Glomerular visceral epithelial cell (primary cell): ENCODE measurements at regions not wholly inside any gene's neighbourhood (a gene's known extent, or its start where the extent isn't known, plus 50 kb on each side); places are given as distances from the start of the nearest gene placed in this dataset.

Experiments
- DNase-seq: peaks from one replicate; pipeline ENCODE4 v3.0.0-alpha.2; 2016; ENCODE audit errors: extremely low spot score

DNA sequence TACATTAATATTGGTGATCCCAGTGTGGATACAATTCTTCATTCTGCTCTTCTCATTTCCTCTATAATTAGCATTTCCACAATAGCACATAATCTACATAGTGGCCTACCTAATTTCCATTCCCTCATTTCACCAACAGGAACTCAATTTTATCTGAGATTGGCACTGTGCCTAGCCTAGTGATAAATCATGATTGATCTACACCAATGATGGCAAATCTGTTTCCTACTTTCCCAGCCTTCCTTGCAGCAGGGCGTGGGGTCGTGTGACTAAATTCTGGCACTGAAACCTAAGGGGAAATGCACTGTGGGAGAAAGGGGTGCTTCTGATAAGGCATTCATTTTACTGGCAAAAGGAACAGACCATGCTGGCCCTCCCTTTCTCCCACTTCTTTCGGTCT lies 66.6 kb upstream of the TOM1L1 start:
- no peak for DNase-seq

DNA sequence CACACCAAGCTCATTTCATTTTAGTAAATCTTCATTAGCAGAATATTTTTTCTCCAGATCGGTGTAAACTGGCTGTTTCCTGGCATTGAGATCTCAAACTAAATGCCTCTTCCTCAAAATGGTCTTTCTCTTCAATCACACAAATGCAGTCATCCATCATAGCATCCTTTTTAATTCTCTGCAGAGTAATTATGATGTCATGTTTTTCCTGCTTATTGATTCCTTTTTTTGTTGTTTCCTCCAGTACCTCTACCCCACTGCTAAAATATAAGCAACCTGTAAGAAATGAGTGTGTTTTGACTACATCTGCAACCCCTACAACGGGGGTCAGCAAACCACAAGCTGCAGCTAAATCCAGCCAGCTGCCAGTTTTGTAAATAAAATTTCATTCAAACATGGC lies 65.6 kb upstream of the TOM1L1 start:
- no peak for DNase-seq

DNA sequence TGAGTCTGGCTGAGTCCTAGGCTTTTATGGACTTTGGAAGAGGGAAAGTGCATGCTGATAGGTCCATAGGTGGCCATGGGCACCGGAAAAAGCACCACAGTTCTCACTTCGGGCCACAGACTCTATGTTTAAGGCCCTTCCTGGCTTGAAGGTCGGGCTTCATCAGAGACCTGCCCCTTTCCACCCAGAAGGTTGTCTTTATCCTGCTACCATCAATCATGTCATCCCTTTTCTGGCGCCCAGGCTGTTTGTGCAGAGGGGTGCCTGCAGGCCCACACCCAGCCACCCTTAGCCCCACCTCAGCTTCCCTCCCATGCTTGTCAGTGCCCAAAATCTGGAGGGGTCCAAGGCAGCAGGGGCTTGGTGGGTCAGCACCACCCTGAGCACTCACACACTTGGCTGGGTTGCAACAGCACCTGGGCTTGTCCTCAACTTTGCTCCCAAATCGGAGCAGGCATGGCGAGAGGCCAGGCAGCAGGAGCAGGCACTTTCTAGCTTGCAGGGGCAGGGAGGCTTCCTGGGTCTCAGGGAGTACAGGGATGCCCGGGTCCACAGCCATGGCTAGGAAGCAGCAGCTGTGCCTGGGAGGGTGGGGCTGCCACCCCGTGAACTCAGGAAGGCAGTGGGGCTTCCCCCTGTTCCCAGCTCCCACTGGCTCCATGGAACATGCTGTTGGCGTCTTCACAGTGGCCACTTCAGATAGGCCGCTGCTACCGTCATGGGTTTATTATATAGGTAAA lies 63.8 kb upstream of the TOM1L1 start:
- DNase-seq = no peak

DNA sequence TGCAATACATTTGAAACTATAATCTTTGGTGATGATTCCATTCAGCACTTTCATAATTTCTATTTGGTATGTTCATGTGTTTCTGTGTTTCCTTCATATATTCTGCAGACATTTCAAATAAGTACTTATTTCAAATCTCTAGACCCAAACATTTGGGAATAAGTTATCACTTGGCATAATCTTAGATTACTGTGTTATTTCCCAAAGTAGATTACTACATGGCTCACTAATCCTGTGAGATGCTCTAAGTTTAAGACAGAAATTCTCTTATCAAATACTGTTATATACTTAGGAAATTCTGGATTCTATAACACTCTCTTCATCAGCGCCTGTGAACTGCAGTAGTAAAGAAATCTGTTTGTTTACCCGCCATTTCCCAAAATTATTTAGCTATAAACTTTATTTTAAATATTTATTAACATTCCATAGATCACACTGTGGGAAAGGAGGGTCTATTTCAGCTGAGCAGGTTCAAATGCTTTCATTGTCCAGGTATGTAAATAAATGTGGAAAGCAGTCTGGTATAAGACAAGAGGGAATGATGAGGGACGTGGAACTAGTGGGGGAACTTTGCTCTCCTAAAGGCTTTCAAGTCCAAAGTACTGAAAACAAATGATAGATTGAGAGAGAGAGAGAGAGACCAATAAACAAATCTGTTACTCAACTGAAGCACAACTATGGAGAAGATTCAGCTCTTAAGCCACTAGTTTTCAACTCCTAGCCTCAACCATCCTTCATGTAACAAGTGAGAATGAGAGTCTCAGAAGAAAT lies 61.8 kb upstream of the TOM1L1 start:
- DNase-seq = no peak

DNA sequence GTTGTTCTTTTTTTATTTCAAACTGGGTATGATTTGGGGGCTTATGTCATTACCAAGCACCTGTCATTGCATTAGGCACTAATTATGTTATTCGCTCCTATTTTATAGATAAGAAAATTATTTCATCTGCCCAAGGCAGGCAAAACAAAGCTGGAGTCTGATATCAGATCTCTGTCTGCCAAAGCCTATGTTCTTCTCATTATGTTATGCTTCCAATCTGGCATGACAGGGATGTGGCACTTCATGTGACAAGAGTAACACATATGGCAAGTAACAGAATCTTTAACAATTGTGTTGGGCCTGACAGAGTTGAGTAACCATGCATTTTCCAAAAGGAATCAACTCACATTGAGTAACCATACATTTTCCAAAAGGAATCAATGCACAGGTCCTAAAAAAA lies 61.2 kb upstream of the TOM1L1 start:
- DNase-seq = no peak

DNA sequence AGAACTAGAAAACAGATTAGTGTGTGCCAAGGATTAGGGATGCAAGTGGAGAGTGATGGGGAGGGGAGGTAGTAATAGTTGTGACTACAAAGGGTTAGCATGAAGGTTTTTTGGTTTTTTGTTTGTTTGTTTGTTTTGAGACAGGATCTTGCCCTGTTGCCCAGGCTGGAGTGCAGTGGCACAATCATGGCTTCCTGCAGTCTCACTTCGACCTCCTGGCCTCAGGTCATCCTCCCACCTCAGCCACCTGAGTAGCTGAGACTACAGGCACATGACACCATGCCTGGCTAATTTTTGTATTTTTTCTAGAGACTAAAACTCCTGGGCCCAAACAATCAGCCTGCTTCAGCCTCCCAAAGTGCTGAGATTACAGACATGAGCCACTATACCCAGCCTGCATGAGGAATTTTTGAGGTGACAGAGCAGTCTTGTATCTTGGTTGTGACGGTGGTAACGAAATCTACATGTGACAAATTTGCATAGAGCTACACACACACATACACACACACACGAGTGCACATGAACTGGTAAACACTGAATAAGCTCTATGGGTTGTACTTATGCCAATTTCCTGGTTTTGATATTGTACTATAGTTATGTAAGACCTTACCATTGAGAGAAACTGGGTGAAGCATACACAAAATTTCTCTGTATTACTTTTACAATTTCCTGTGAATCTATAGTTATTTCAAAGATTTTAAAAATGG lies 59.6 kb upstream of the TOM1L1 start:
- no peak for DNase-seq

DNA sequence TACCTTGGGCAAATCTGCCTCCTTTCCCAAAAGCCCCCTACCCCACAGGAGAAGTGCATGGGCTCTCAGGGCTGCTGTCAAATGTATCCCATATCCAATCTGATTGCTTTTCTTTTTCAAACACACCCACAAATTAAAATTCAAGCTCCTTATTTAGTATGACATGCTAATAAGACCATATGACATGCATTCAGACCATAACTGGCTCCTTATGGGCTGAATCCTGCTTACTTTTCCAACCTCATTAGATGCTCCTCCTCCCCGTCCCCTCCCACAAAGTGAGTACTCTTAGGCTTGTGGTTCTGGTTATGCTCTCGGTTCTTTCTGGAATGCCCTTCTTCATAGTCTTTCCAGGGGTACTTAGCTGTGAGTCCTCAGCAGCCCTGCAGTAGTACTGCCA lies 59.0 kb upstream of the TOM1L1 start:
- no peak for DNase-seq

DNA sequence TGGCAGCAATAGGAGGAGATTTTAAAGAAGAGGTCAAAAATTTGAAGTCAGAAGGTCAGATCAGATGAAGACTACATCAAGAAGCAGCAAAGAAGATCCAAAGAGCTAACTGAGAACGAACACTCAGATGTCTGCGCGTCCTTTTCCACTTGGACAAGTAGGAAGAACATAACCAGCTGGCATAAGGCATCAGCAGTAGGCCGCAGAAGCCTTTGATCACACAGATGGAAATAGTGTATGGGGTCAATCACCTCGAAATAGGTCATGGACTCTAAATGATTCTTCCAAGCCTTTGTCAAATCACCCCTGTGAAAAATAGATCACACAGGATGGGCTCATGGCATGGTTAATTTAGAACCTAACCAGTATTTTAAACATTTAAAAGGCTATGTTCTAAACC lies 56.4 kb upstream of the TOM1L1 start:
- no peak for DNase-seq

DNA sequence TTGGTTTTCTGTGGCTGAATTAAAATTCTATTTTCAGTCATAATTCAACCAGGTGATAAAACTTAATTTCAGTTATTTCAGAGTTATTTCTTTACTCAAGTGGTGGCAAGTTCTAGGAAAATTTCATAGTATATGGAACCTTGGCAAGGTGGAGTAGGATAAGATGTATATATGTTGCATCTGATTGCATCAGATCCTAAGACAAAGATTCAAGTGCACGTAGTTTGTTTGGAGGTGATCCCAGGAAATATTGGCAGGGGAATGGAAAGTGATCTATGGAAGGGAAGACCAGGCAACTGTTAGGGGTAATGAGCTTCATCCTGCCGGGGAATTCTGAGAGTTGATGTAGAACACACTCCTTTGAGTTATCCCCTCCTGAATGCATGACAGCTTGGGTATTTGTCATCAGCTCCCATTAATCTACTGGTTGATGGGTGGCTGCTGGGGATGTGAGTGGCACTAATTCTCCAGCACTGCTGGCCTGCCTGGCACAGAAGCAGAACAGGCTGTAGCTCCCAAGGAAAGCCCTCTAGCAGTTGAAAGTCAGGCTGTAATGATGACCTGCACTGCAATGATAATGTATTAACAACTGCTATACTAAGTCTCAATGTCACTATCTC lies 52.2 kb upstream of the TOM1L1 start:
- DNase-seq = no peak

DNA sequence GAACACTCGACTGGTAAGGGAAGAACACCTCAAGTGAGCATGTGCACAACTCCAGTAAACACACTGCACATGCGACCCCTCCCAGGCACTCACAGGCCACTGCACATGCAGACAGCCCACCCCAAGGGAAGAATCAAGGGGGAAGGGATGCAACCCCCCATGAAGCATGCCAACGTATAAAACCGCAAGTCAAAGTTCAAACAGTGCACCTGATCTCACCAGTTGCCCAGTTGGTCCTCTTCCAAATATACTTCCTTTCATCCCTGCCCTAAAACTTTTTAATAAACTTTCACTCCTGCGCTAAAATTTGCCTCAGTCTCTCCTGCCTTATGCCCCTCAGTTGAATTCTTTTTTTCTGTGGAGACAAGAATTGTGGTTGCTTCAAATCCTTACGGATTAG lies 51.0 kb upstream of the TOM1L1 start:
- DNase-seq = no peak
